PC-3 (cell line): ENCODE measurements at regions not wholly inside any gene's neighbourhood (a gene's known extent, or its start where the extent isn't known, plus 50 kb on each side); places are given as distances from the start of the nearest gene placed in this dataset.

Source experiments
- ATAC-seq: fragments of 200-7000 bp; cut with Tn5 transposase; 2 replicates; pipeline ENCODE4 v1.9.1; 2020; ENCODE audit warnings: mild to moderate bottlenecking, moderate library complexity
- BruUV-seq: library from RNA; stranded (reverse); fragments of 400-500 nt; replicated peaks from 2 replicates; lab custom pipeline; 2021; lab: Mats Ljungman, UMichigan
- CTCF ChIA-PET: fragments of 300-600 bp; sonication (Branson Sonifier 250); formaldehyde crosslinking; loops from one replicate; lab custom pipeline; 2022; ENCODE audit warnings: antibody characterized with exemption; lab: Charles Lee
- POLR2A ChIA-PET: fragments of 300-600 bp; sonication (Branson Sonifier 250); formaldehyde crosslinking; loops from one replicate; lab custom pipeline; 2022; ENCODE audit warnings: antibody characterized with exemption; ENCODE audit not compliant: unreplicated experiment; lab: Charles Lee
- DNase-seq: peaks from one replicate; pipeline ENCODE4 v3.0.0-alpha.2; 2015
- H2AFZ ChIP-seq: fragments of 300-600 bp; sonication (generic); 2 replicates; pipeline ENCODE4 v1.6.0; 2016; ENCODE audit warnings: antibody characterized with exemption, low read length
- H3F3A ChIP-seq: fragments of 300-600 bp; sonication (generic); one replicate; pipeline ENCODE4 v1.6.0; 2017; ENCODE audit warnings: antibody characterized with exemption, low read length, control low read depth, mild to moderate bottlenecking; ENCODE audit not compliant: unreplicated experiment
- H3K27ac ChIP-seq: fragments of 300-600 bp; sonication (generic); 2 replicates; pipeline ENCODE4 v1.5.1; 2016; ENCODE audit warnings: mild to moderate bottlenecking, low read length
- H3K27me3 ChIP-seq: fragments of 300-600 bp; sonication (generic); 2 replicates; pipeline ENCODE4 v1.6.1; 2016; ENCODE audit warnings: low read length, mixed read lengths
- H3K36me3 ChIP-seq: fragments of 300-600 bp; sonication (generic); 2 replicates; pipeline ENCODE4 v1.6.1; 2016; ENCODE audit warnings: low read depth, mixed run types, low read length, mixed read lengths
- H3K4me1 ChIP-seq: fragments of 300-600 bp; sonication (generic); 2 replicates; pipeline ENCODE4 v1.5.1; 2016; ENCODE audit warnings: low read length; ENCODE audit not compliant: insufficient read depth
- H3K4me2 ChIP-seq: fragments of 300-600 bp; sonication (generic); 2 replicates; pipeline ENCODE4 v1.6.0; 2016; ENCODE audit warnings: low read length
- H3K4me3 ChIP-seq: fragments of 300-600 bp; sonication (generic); 2 replicates; pipeline ENCODE4 v1.5.1; 2016; ENCODE audit warnings: mild to moderate bottlenecking, low read length, mixed read lengths
- H3K79me2 ChIP-seq: fragments of 300-600 bp; sonication (generic); 2 replicates; pipeline ENCODE4 v1.6.1; 2017; ENCODE audit warnings: low read length, mixed read lengths
- H3K9ac ChIP-seq: fragments of 300-600 bp; sonication (generic); 2 replicates; pipeline ENCODE4 v1.6.0; 2016; ENCODE audit warnings: mild to moderate bottlenecking, low read length
- H3K9me2 ChIP-seq: fragments of 300-600 bp; sonication (generic); replicated peaks from 2 replicates; pipeline ENCODE4 v1.6.1; 2016; ENCODE audit warnings: mixed run types, low read length, mixed read lengths
- H3K9me3 ChIP-seq: fragments of 300-600 bp; sonication (generic); 2 replicates; pipeline ENCODE4 v1.6.1; 2016; ENCODE audit warnings: low read length, mixed read lengths
- H4K20me1 ChIP-seq: fragments of 300-600 bp; sonication (generic); 2 replicates; pipeline ENCODE4 v1.6.1; 2016; ENCODE audit warnings: low read length, mixed read lengths
- CTCF ChIP-seq: fragments of 300-600 bp; sonication (generic); conservative IDR thresholded peaks from 2 replicates; pipeline ENCODE4 v1.5.1; 2017; ENCODE audit warnings: antibody characterized with exemption, low read depth, mild to moderate bottlenecking, low read length
- EZH2 ChIP-seq: fragments of 300-600 bp; sonication (generic); IDR thresholded peaks from one replicate; pipeline ENCODE4 v1.6.1; 2017; ENCODE audit warnings: antibody characterized with exemption, mild to moderate bottlenecking, low read length; ENCODE audit not compliant: unreplicated experiment
- EZH2phosphoT487 ChIP-seq: fragments of 300-600 bp; sonication (generic); IDR thresholded peaks from 2 replicates; pipeline ENCODE4 v1.6.1; 2018; ENCODE audit warnings: mild to moderate bottlenecking, antibody characterized with exemption, low read length, borderline replicate concordance
- intact Hi-C: fragments of 100-400 bp; cut with micrococcal nuclease; formaldehyde crosslinking; loops from 2 replicates; pipeline ENCODE4 v1.9.0; 2023

- Histone ChIP-seq H2AFZ (no peak overlapping the region), H4K20me1 (no peaks in the 10 kb centered on the region), H3K36me3 (no peaks in the 10 kb centered on the region), H3K9me3 (0 out of 2 replicates have a peak, but pooled peaks cover 4% of the 10 kb centered on the region), H3K27me3 (no peaks in the 10 kb centered on the region), H3K9ac (no peak overlapping the region), H3K4me1 (no peaks in the 10 kb centered on the region), H3K79me2 (no peaks in the 10 kb centered on the region), H3K4me2 (no peak overlapping the region), H3K27ac (no peak overlapping the region), H3F3A (no peaks in the 10 kb centered on the region), H3K9me2 (no peaks in the 10 kb centered on the region), H3K4me3 (no peak overlapping the region)
- no peak for ATAC-seq
- POLR2A ChIA-PET = no interaction called here
- intact Hi-C loops = no loop called here
- TF ChIP-seq CTCF = no peak
- TF ChIP-seq EZH2 = no peak
- no peak for TF ChIP-seq EZH2phosphoT487
- no TSS peak for BruUV-seq
- no peak for DNase-seq
- CTCF ChIA-PET = no interaction called here
Measured at GRCh38 chr21:27314131-27314530, 347.2 kb upstream of the ADAMTS5 start.

- intact Hi-C loops = no loop called here
- BruUV-seq = no TSS peak
- TF ChIP-seq CTCF (no peak), EZH2phosphoT487 (no peak), EZH2 (no peak)
- Histone ChIP-seq H3K27me3 (no peaks in the 10 kb centered on the region), H3K27ac (no peak overlapping the region), H3K9ac (no peak overlapping the region), H3K9me3 (no peaks in the 10 kb centered on the region), H2AFZ (no peak overlapping the region), H3K36me3 (no peaks in the 10 kb centered on the region), H3K79me2 (no peaks in the 10 kb centered on the region), H4K20me1 (no peaks in the 10 kb centered on the region), H3F3A (no peaks in the 10 kb centered on the region), H3K4me1 (no peaks in the 10 kb centered on the region), H3K4me3 (no peak overlapping the region), H3K4me2 (no peak overlapping the region), H3K9me2 (no peaks in the 10 kb centered on the region)
- POLR2A ChIA-PET = no interaction called here
- no peak for ATAC-seq
- CTCF ChIA-PET = no interaction called here
- no peak for DNase-seq
Measured at GRCh38 chr21:27306791-27307775, 340.2 kb upstream of the ADAMTS5 start.

- no peaks in the 10 kb centered on the region for H3K36me3 ChIP-seq
- TF ChIP-seq CTCF = no peak
- TF ChIP-seq EZH2phosphoT487 = no peak
- TF ChIP-seq EZH2 = no peak
- H4K20me1 ChIP-seq = no peaks in the 10 kb centered on the region
- intact Hi-C loops = no loop called here
- no peaks in the 10 kb centered on the region for H3K79me2 ChIP-seq
- no peak overlapping the region for H3K27ac ChIP-seq
- DNase-seq (no peak), ATAC-seq (no peak)
- no peaks in the 10 kb centered on the region for H3K9me3 ChIP-seq
- no peaks in the 10 kb centered on the region for H3K27me3 ChIP-seq
- BruUV-seq = no TSS peak
- H2AFZ ChIP-seq = no peak overlapping the region
- no peaks in the 10 kb centered on the region for H3K4me1 ChIP-seq
- no peak overlapping the region for H3K9ac ChIP-seq
- ChIA-PET CTCF (no interaction called here), POLR2A (no interaction called here)
- H3K4me2 ChIP-seq = no peak overlapping the region
- H3K9me2 ChIP-seq = no peaks in the 10 kb centered on the region
- H3F3A ChIP-seq = no peaks in the 10 kb centered on the region
- H3K4me3 ChIP-seq = no peak overlapping the region
Measured at GRCh38 chr21:27306206-27306605, 339.3 kb upstream of the ADAMTS5 start.
